ENCODE measurements at regions not wholly inside any gene's neighbourhood (a gene's known extent, or its start where the extent isn't known, plus 50 kb on each side); places are given as distances from the start of the nearest gene placed in this dataset.
A peak's percentile ranks its signal among the peaks of the same experiment; 100 is the strongest.
"Not testable (repeated sequence)": the region's sequence is repeated elsewhere in the genome, so short reads cannot be mapped to it uniquely, and the experiment has no call there.

GRCh38 chr19:28585796-28586195 lies 627.2 kb downstream of the UQCRFS1 start:
- no peak for DNase-seq (ENCODE audit: low spot score in 2 of 2)
- FAIRE-seq = no peak

- FAIRE-seq (no peak), DNase-seq (ENCODE audit: low spot score in 2 of 2) (no peak)
Observed at GRCh38 chr19:28583713-28584112, 629.2 kb downstream of the UQCRFS1 start.

GRCh38 chr19:28583242-28583641 lies 629.7 kb downstream of the UQCRFS1 start:
- DNase-seq (ENCODE audit: low spot score in 2 of 2) (no peak), FAIRE-seq (no peak)

GRCh38 chr19:28582796-28583195 lies 630.2 kb downstream of the UQCRFS1 start:
- FAIRE-seq (no peak), DNase-seq (ENCODE audit: low spot score in 2 of 2) (no peak)

- no peak for DNase-seq (ENCODE audit: low spot score in 2 of 2)
- no peak for FAIRE-seq
Observed at GRCh38 chr19:28582344-28582743, 630.6 kb downstream of the UQCRFS1 start.

GRCh38 chr19:28581468-28581770 lies 631.5 kb downstream of the UQCRFS1 start:
- DNase-seq (ENCODE audit: low spot score in 2 of 2) = no peak
- FAIRE-seq = no peak

GRCh38 chr19:28578786-28579505 lies 634.0 kb downstream of the UQCRFS1 start:
- FAIRE-seq = no peak

GRCh38 chr19:28578208-28578607 lies 634.7 kb downstream of the UQCRFS1 start:
- DNase-seq (ENCODE audit: low spot score in 2 of 2) = no peak

More at GRCh38 chr19:28578786-28579505, 634.0 kb downstream of the UQCRFS1 start:
- DNase-seq (ENCODE audit: low spot score in 2 of 2) = no peak

GRCh38 chr19:28577666-28578065 lies 635.3 kb downstream of the UQCRFS1 start:
- DNase-seq (ENCODE audit: low spot score in 2 of 2) (no peak), FAIRE-seq (no peak)

More at GRCh38 chr19:28578208-28578607, 634.7 kb downstream of the UQCRFS1 start:
- FAIRE-seq = no peak

- FAIRE-seq = no peak
- DNase-seq (ENCODE audit: low spot score in 2 of 2) = peak in 1 of 2 donors; percentile 27
Observed at GRCh38 chr19:28577233-28577632, 635.7 kb downstream of the UQCRFS1 start.

GRCh38 chr19:28575816-28576215 lies 637.1 kb downstream of the UQCRFS1 start:
- no peak for DNase-seq (ENCODE audit: low spot score in 2 of 2)
- no peak for FAIRE-seq

- FAIRE-seq; DNase-seq (ENCODE audit: low spot score in 2 of 2): not testable (repeated sequence)
Observed at GRCh38 chr19:28575312-28575711, 637.6 kb downstream of the UQCRFS1 start.

GRCh38 chr19:28574212-28574611 lies 638.7 kb downstream of the UQCRFS1 start:
- no peak for FAIRE-seq
- DNase-seq (ENCODE audit: low spot score in 2 of 2) = no peak

GRCh38 chr19:28569132-28570131 lies 643.5 kb downstream of the UQCRFS1 start:
- no peak for FAIRE-seq
- no peak for DNase-seq (ENCODE audit: low spot score in 2 of 2)

- DNase-seq (ENCODE audit: low spot score in 2 of 2) (no peak), FAIRE-seq (no peak)
Observed at GRCh38 chr19:28567834-28568233, 645.1 kb downstream of the UQCRFS1 start.

GRCh38 chr19:28563964-28564921 lies 648.7 kb downstream of the UQCRFS1 start:
- DNase-seq (ENCODE audit: low spot score in 2 of 2) (no peak), FAIRE-seq (no peak)

GRCh38 chr19:28560786-28561185 lies 652.2 kb downstream of the UQCRFS1 start:
- no peak for FAIRE-seq
- DNase-seq (ENCODE audit: low spot score in 2 of 2) = no peak

GRCh38 chr19:28558783-28559182 lies 654.2 kb downstream of the UQCRFS1 start:
- FAIRE-seq = no peak

GRCh38 chr19:28556371-28556770 lies 656.6 kb downstream of the UQCRFS1 start:
- FAIRE-seq (no peak), DNase-seq (ENCODE audit: low spot score in 2 of 2) (no peak)

More at GRCh38 chr19:28558783-28559182, 654.2 kb downstream of the UQCRFS1 start:
- DNase-seq (ENCODE audit: low spot score in 2 of 2) = no peak

GRCh38 chr19:28555317-28555716 lies 657.6 kb downstream of the UQCRFS1 start:
- DNase-seq (ENCODE audit: low spot score in 2 of 2) = no peak
- FAIRE-seq = no peak

All from frontal cortex (tissue), 3 donors.